CD4-positive, CD25-positive, alpha-beta regulatory T cell (primary cell): ENCODE measurements at regions not wholly inside any gene's neighbourhood (a gene's known extent, or its start where the extent isn't known, plus 50 kb on each side); places are given as distances from the start of the nearest gene placed in this dataset.

Source experiments
- ATAC-seq, 2 donors: fragments of 150-1000 bp; cut with Tn5 transposase; one replicate each; pipeline ENCODE4 v1.10.0; 2021; ENCODE audit warnings: low read depth in 2 of 2, moderate number of reproducible peaks in 2 of 2, moderate library complexity in 1 of 2
- DNase-seq, 3 donors: peaks; one replicate each; pipeline versions ENCODE4 v3.0.0 to v3.0.0-alpha.2; 2012 to 2022; ENCODE audit warnings: mixed read lengths in 1 of 3
- H3K27ac ChIP-seq: one replicate; pipeline ENCODE4 v1.7.0; 2013; ENCODE audit warnings: mild to moderate bottlenecking, low read length; ENCODE audit not compliant: insufficient read depth, poor library complexity, severe bottlenecking
- H3K27me3 ChIP-seq: one replicate; pipeline ENCODE4 v1.7.0; 2013; ENCODE audit warnings: low read length; ENCODE audit not compliant: control insufficient read depth, insufficient read depth
- H3K36me3 ChIP-seq: one replicate; pipeline ENCODE4 v1.7.0; 2013; ENCODE audit warnings: mild to moderate bottlenecking, low read length, moderate library complexity; ENCODE audit not compliant: control insufficient read depth, insufficient read depth
- H3K4me1 ChIP-seq: 2 replicates; pipeline ENCODE4 v1.7.0; 2013; ENCODE audit warnings: mild to moderate bottlenecking, low read length; ENCODE audit not compliant: insufficient read depth, control insufficient read depth, poor library complexity, severe bottlenecking
- H3K4me3 ChIP-seq: one replicate; pipeline ENCODE4 v1.7.0; 2013; ENCODE audit warnings: low read depth, mild to moderate bottlenecking, low read length, moderate library complexity
- H3K9me3 ChIP-seq, 2 experiments: 1 replicate in 1 of 2; 2 replicates in 1 of 2; pipeline ENCODE4 v1.7.0; 2013; ENCODE audit warnings: low read length in 2 of 2, mild to moderate bottlenecking in 1 of 2, moderate library complexity in 1 of 2; ENCODE audit not compliant: control insufficient read depth in 2 of 2
- H3K27ac Mint-ChIP-seq, 3 donors: one replicate each; pipeline ENCODE4 v1.8.0; 2020 to 2022; ENCODE audit warnings: mild to moderate bottlenecking in 3 of 3, mixed read lengths in 3 of 3, moderate library complexity in 2 of 3
- H3K27me3 Mint-ChIP-seq: one replicate; pipeline ENCODE4 v1.8.0; 2022; ENCODE audit warnings: mild to moderate bottlenecking, mixed read lengths
- H3K36me3 Mint-ChIP-seq: one replicate; pipeline ENCODE4 v1.8.0; 2020; ENCODE audit warnings: mixed read lengths
- H3K4me1 Mint-ChIP-seq, 4 donors: one replicate each; pipeline ENCODE4 v1.8.0; 2020 to 2022; ENCODE audit warnings: mixed read lengths in 4 of 4, mild to moderate bottlenecking in 1 of 4
- H3K4me3 Mint-ChIP-seq, 4 donors: one replicate each; pipeline ENCODE4 v1.8.0; 2020 to 2022; ENCODE audit warnings: mild to moderate bottlenecking in 4 of 4, mixed read lengths in 4 of 4, moderate library complexity in 3 of 4
- H3K9me3 Mint-ChIP-seq, 7 donors: one replicate each; pipeline ENCODE4 v1.8.0; 2020 to 2022; ENCODE audit warnings: mixed read lengths in 7 of 7, mild to moderate bottlenecking in 3 of 7, moderate library complexity in 2 of 7

- ATAC-seq (no peak), DNase-seq (no peak)
- Mint-ChIP-seq H3K36me3 (no peaks in the 10 kb centered on the region), H3K27me3 (no peaks in the 10 kb centered on the region), H3K27ac (no peak overlapping the region), H3K9me3 (peaks cover 0 to 3% (median 0%) of the 10 kb centered on the region in 7 donors), H3K4me1 (no peaks in the 10 kb centered on the region), H3K4me3 (no peak overlapping the region)
- Histone ChIP-seq H3K27me3 (no peaks in the 10 kb centered on the region), H3K4me3 (no peak overlapping the region), H3K27ac (no peak overlapping the region), H3K36me3 (no peaks in the 10 kb centered on the region), H3K4me1 (no peaks in the 10 kb centered on the region), H3K9me3 (no peaks in the 10 kb centered on the region)
Observed at GRCh38 chr2:15807418-15808203, 132.7 kb upstream of the MYCN start.

GRCh38 chr2:15808204-15808910, 132.0 kb upstream of the MYCN start:
- Histone ChIP-seq H3K27ac (no peak overlapping the region), H3K27me3 (no peaks in the 10 kb centered on the region), H3K36me3 (no peaks in the 10 kb centered on the region), H3K4me1 (no peaks in the 10 kb centered on the region), H3K9me3 (no peaks in the 10 kb centered on the region), H3K4me3 (no peak overlapping the region)
- Mint-ChIP-seq H3K9me3 (peaks cover 0 to 3% (median 0%) of the 10 kb centered on the region in 7 donors), H3K4me1 (no peaks in the 10 kb centered on the region), H3K36me3 (no peaks in the 10 kb centered on the region), H3K27me3 (no peaks in the 10 kb centered on the region), H3K4me3 (no peak overlapping the region), H3K27ac (no peak overlapping the region)
- DNase-seq (no peak), ATAC-seq (no peak)

GRCh38 chr2:15808944-15809343, 131.4 kb upstream of the MYCN start:
- Mint-ChIP-seq H3K27ac (peak overlapping the region in 1 of 3 donors; percentile 40), H3K4me3 (no peak overlapping the region), H3K9me3 (peaks cover 0 to 3% (median 0%) of the 10 kb centered on the region in 7 donors), H3K4me1 (no peaks in the 10 kb centered on the region), H3K36me3 (no peaks in the 10 kb centered on the region), H3K27me3 (no peaks in the 10 kb centered on the region)
- Histone ChIP-seq H3K4me3 (no peak overlapping the region), H3K27me3 (no peaks in the 10 kb centered on the region), H3K9me3 (no peaks in the 10 kb centered on the region), H3K36me3 (no peaks in the 10 kb centered on the region), H3K4me1 (no peaks in the 10 kb centered on the region), H3K27ac (no peak overlapping the region)
- DNase-seq, result no peak
- no peak for ATAC-seq

GRCh38 chr2:15809404-15809803, 130.9 kb upstream of the MYCN start:
- H3K27me3 Mint-ChIP-seq, result no peaks in the 10 kb centered on the region
- H3K9me3 ChIP-seq, result no peaks in the 10 kb centered on the region
- ATAC-seq, result no peak
- H3K4me1 Mint-ChIP-seq, result no peaks in the 10 kb centered on the region
- no peak overlapping the region for H3K4me3 Mint-ChIP-seq
- H3K36me3 Mint-ChIP-seq, result no peaks in the 10 kb centered on the region
- H3K4me3 ChIP-seq, result no peak overlapping the region
- no peaks in the 10 kb centered on the region for H3K27me3 ChIP-seq
- H3K9me3 Mint-ChIP-seq, result peaks cover 0 to 3% (median 0%) of the 10 kb centered on the region in 7 donors
- DNase-seq, result no peak
- no peak overlapping the region for H3K27ac ChIP-seq
- no peak overlapping the region for H3K27ac Mint-ChIP-seq
- H3K36me3 ChIP-seq, result no peaks in the 10 kb centered on the region
- H3K4me1 ChIP-seq, result no peaks in the 10 kb centered on the region

GRCh38 chr2:15810477-15811150, 129.7 kb upstream of the MYCN start:
- Mint-ChIP-seq H3K4me1 (no peaks in the 10 kb centered on the region), H3K27ac (no peak overlapping the region), H3K9me3 (peaks cover 0 to 3% (median 0%) of the 10 kb centered on the region in 7 donors), H3K4me3 (no peak overlapping the region), H3K27me3 (no peaks in the 10 kb centered on the region), H3K36me3 (no peaks in the 10 kb centered on the region)
- Histone ChIP-seq H3K4me3 (no peak overlapping the region), H3K36me3 (no peaks in the 10 kb centered on the region), H3K9me3 (no peaks in the 10 kb centered on the region), H3K4me1 (no peaks in the 10 kb centered on the region), H3K27me3 (no peaks in the 10 kb centered on the region), H3K27ac (no peak overlapping the region)
- no peak for ATAC-seq
- no peak for DNase-seq

GRCh38 chr2:15811367-15811766, 129.0 kb upstream of the MYCN start:
- no peak overlapping the region for H3K27ac ChIP-seq
- no peaks in the 10 kb centered on the region for H3K36me3 Mint-ChIP-seq
- H3K4me1 Mint-ChIP-seq, result no peaks in the 10 kb centered on the region
- ATAC-seq (no peak), DNase-seq (no peak)
- no peak overlapping the region for H3K4me3 Mint-ChIP-seq
- no peaks in the 10 kb centered on the region for H3K4me1 ChIP-seq
- no peaks in the 10 kb centered on the region for H3K36me3 ChIP-seq
- no peak overlapping the region for H3K27ac Mint-ChIP-seq
- peaks cover 0 to 6% (median 0%) of the 10 kb centered on the region in 7 donors for H3K9me3 Mint-ChIP-seq
- H3K9me3 ChIP-seq, result no peaks in the 10 kb centered on the region
- no peaks in the 10 kb centered on the region for H3K27me3 ChIP-seq
- H3K4me3 ChIP-seq, result no peak overlapping the region
- H3K27me3 Mint-ChIP-seq, result no peaks in the 10 kb centered on the region

GRCh38 chr2:15812187-15812780, 128.1 kb upstream of the MYCN start:
- Histone ChIP-seq H3K9me3 (no peaks in the 10 kb centered on the region), H3K27ac (no peak overlapping the region), H3K36me3 (no peaks in the 10 kb centered on the region), H3K4me1 (no peaks in the 10 kb centered on the region), H3K27me3 (no peaks in the 10 kb centered on the region), H3K4me3 (no peak overlapping the region)
- H3K27me3 Mint-ChIP-seq, result no peaks in the 10 kb centered on the region
- DNase-seq (no peak), ATAC-seq (no peak)
- H3K9me3 Mint-ChIP-seq, result peaks cover 0 to 8% (median 0%) of the 10 kb centered on the region in 7 donors
- no peak overlapping the region for H3K27ac Mint-ChIP-seq
- H3K4me3 Mint-ChIP-seq, result no peak overlapping the region
- H3K36me3 Mint-ChIP-seq, result no peaks in the 10 kb centered on the region
- H3K4me1 Mint-ChIP-seq, result no peaks in the 10 kb centered on the region
